ENCODE measurements at regions not wholly inside any gene's neighbourhood (a gene's known extent, or its start where the extent isn't known, plus 50 kb on each side); places are given as distances from the start of the nearest gene placed in this dataset.

DNA sequence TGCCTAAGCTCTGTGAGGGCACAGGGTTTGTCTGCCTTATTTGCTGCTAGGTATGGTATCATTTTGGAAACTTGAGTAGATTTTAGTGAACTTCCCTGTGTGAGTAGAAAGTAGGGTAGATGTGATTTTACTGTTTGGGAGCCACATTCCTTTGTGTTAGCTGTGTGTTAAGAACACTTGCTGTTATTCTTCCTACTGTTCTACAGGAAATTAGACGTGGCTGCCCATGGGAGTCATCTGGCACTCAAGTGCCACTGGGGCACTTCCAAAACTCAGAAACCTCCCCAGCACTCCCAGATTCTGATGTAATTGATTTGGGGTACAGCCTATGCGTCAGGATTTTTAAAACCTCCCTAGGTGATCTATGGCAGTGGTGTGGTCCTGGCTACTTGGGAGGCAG is 369.9 kb upstream of the C2CD4B start:
- TF ChIP-seq CTCF (IDR thresholded peaks at IDR 0.05): no peak

DNA sequence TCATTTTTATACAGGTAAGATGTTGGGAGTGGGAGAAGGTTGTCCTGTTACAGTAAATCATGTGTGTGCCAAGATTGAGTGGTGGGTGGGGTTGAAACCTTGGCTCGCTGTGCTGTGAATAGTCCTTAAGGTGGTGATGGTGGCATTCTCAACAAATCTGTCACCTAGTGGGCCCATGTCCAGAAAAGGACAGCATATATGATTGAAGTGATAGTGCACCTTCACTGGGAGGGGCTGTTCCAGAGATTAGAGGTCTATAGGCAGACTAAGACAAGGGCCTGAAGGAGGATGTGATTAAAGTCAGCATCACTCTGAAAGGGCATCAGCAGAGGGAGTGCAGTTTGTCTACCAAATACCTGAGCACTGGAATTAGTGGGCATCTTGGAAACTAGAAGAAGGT is 374.2 kb upstream of the C2CD4B start:
- Mint-ChIP-seq H3K4me1 (peaks cover 41% of the 10 kb centered on the region), H3K4me3 (no peak overlapping the region), H3K9me3 (peaks cover 4% of the 10 kb centered on the region), H3K27me3 (ENCODE audit: low read depth, poor library complexity) (no peaks in the 10 kb centered on the region), H3K36me3 (ENCODE audit: low read depth) (peaks cover 13% of the 10 kb centered on the region), H3K27ac (no peak overlapping the region)
- no peak for TF ChIP-seq CTCF (IDR thresholded peaks at IDR 0.05)
- no peak for DNase-seq

More for the DNA sequence above, 369.9 kb upstream of the C2CD4B start:
- Mint-ChIP-seq H3K36me3 (ENCODE audit: low read depth) (no peaks in the 10 kb centered on the region), H3K27me3 (ENCODE audit: low read depth, poor library complexity) (no peaks in the 10 kb centered on the region), H3K4me1 (peaks cover 50% of the 10 kb centered on the region), H3K4me3 (no peak overlapping the region), H3K27ac (no peak overlapping the region), H3K9me3 (peaks cover 3% of the 10 kb centered on the region)
- DNase-seq: no peak

- DNase-seq: no peak
- H3K27me3 Mint-ChIP-seq (ENCODE audit: low read depth, poor library complexity): no peaks in the 10 kb centered on the region
- peaks cover 13% of the 10 kb centered on the region for H3K36me3 Mint-ChIP-seq (ENCODE audit: low read depth)
- no peak for TF ChIP-seq CTCF (IDR thresholded peaks at IDR 0.05)
- peak overlapping the region; percentile 18 for H3K27ac Mint-ChIP-seq
- H3K4me3 Mint-ChIP-seq: no peak overlapping the region
- H3K4me1 Mint-ChIP-seq: peaks cover 30% of the 10 kb centered on the region
- H3K9me3 Mint-ChIP-seq: peaks cover 4% of the 10 kb centered on the region
These were observed 376.2 kb upstream of the C2CD4B start for GRCh38 chr15:62541250-62541649.

GRCh38 chr15:62541846-62542245 is 376.8 kb upstream of the C2CD4B start:
- Mint-ChIP-seq H3K4me3 (no peak overlapping the region), H3K27me3 (ENCODE audit: low read depth, poor library complexity) (no peaks in the 10 kb centered on the region)

DNA sequence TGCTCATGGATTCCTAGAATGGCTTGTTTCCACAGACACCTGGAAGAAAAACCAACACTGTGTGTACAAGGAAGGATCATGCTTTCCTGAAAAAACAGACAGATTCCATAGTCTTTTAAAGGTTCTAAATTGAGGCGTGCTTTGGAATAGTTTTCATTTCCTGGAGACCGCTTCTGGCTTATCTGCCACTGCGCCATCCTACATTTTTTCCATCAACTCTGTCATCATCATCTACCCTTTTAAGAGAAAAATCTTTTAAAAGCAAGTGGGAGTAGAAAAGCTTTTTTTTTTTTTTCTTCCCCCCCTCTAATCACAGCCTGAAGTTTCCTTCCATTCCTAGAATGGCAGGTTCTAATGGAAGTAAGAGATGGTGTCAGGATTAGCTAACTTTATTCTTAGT is 379.4 kb upstream of the C2CD4B start:
- H3K4me1 Mint-ChIP-seq: peaks cover 14% of the 10 kb centered on the region
- peaks cover 4% of the 10 kb centered on the region for H3K9me3 Mint-ChIP-seq
- peaks cover 13% of the 10 kb centered on the region for H3K36me3 Mint-ChIP-seq (ENCODE audit: low read depth)
- H3K27ac Mint-ChIP-seq: no peak overlapping the region
- DNase-seq: no peak
- H3K4me3 Mint-ChIP-seq: no peak overlapping the region
- no peak for TF ChIP-seq CTCF (IDR thresholded peaks at IDR 0.05)
- no peaks in the 10 kb centered on the region for H3K27me3 Mint-ChIP-seq (ENCODE audit: low read depth, poor library complexity)

More at GRCh38 chr15:62541846-62542245, 376.8 kb upstream of the C2CD4B start:
- no peak for DNase-seq
- TF ChIP-seq CTCF (IDR thresholded peaks at IDR 0.05): no peak
- Mint-ChIP-seq H3K9me3 (peaks cover 4% of the 10 kb centered on the region), H3K36me3 (ENCODE audit: low read depth) (peaks cover 13% of the 10 kb centered on the region), H3K27ac (no peak overlapping the region), H3K4me1 (peaks cover 30% of the 10 kb centered on the region)

DNA sequence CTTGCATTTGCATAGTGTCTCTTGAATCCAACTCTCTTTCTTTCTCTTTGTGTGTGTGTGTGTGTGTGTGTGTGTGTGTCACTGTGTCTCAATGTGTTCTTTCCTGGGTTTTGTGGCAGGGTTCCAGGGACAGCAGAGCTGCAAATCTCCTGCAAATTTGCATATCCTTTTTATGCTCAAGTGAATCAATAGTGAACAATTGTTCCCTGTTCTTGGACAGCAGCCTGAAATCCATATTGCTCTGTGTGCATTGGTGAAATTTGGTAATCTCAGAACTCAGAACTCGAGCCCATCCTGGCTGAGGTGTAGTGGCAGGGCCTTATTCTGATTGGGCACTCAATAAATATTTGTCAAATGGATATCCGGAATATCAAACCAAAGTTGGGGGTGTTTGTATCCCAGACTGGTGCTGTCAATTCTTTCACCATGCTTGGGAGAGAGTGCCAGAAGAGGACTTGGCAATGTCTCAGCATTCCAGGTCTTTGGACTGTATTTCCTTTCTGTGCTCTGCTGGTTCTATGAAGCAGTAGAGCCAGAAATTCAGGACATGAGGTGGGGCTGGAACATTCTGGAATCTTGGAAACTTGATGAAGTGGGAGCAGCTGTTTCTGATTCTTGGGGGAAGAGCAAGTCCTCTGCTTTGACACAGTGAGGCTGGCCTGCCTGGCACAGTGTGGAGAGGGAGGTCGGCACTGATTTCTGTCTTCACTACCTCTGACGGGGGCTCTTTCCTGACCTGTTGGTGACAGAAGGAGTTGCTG is 380.6 kb upstream of the C2CD4B start:
- Mint-ChIP-seq H3K27me3 (ENCODE audit: low read depth, poor library complexity) (no peaks in the 10 kb centered on the region), H3K27ac (peak overlapping the region; percentile 92), H3K4me1 (peaks cover 14% of the 10 kb centered on the region), H3K9me3 (no peaks in the 10 kb centered on the region), H3K36me3 (ENCODE audit: low read depth) (peaks cover 7% of the 10 kb centered on the region), H3K4me3 (no peak overlapping the region)
- no peak for DNase-seq
- no peak for TF ChIP-seq CTCF (IDR thresholded peaks at IDR 0.05)
